ENCODE measurements at regions not wholly inside any gene's neighbourhood (a gene's known extent, or its start where the extent isn't known, plus 50 kb on each side); places are given as distances from the start of the nearest gene placed in this dataset.
"Not testable (repeated sequence)": the region's sequence is repeated elsewhere in the genome, so short reads cannot be mapped to it uniquely, and the experiment has no call there.

GRCh38 chr2:139720056-139720455, 939.9 kb upstream of the NXPH2 start:
- DNase-seq = no peak

GRCh38 chr2:139704606-139705005, 924.4 kb upstream of the NXPH2 start:
- DNase-seq = no peak

GRCh38 chr2:139694327-139694726, 914.1 kb upstream of the NXPH2 start:
- no peak for DNase-seq

- no peak for DNase-seq
Measured at GRCh38 chr2:139686205-139686604, 906.0 kb upstream of the NXPH2 start.

- no peak for DNase-seq
Measured at GRCh38 chr2:139685090-139685983, 905.1 kb upstream of the NXPH2 start.

GRCh38 chr2:139684286-139684860, 904.2 kb upstream of the NXPH2 start:
- no peak for DNase-seq

GRCh38 chr2:139674577-139674976, 894.4 kb upstream of the NXPH2 start:
- no peak for DNase-seq

GRCh38 chr2:139673447-139673846, 893.3 kb upstream of the NXPH2 start:
- DNase-seq = not testable (repeated sequence)

GRCh38 chr2:139669675-139670074, 889.5 kb upstream of the NXPH2 start:
- DNase-seq = no peak

GRCh38 chr2:139652385-139652784, 872.2 kb upstream of the NXPH2 start:
- no peak for DNase-seq

GRCh38 chr2:139645617-139646016, 865.4 kb upstream of the NXPH2 start:
- DNase-seq = no peak

GRCh38 chr2:139643139-139643538, 862.9 kb upstream of the NXPH2 start:
- no peak for DNase-seq

GRCh38 chr2:139631966-139632365, 851.8 kb upstream of the NXPH2 start:
- DNase-seq = no peak

GRCh38 chr2:139628931-139629330, 848.7 kb upstream of the NXPH2 start:
- DNase-seq = no peak

- DNase-seq = no peak
Measured at GRCh38 chr2:139626128-139626527, 845.9 kb upstream of the NXPH2 start.

- no peak for DNase-seq
Measured at GRCh38 chr2:139622691-139623090, 842.5 kb upstream of the NXPH2 start.

GRCh38 chr2:139617747-139618146, 837.6 kb upstream of the NXPH2 start:
- DNase-seq = no peak

GRCh38 chr2:139613264-139613663, 833.1 kb upstream of the NXPH2 start:
- DNase-seq = no peak

- DNase-seq = no peak
Measured at GRCh38 chr2:139610512-139610911, 830.3 kb upstream of the NXPH2 start.

- DNase-seq = no peak
Measured at GRCh38 chr2:139609109-139609508, 828.9 kb upstream of the NXPH2 start.

- DNase-seq = no peak
Measured at GRCh38 chr2:139605668-139606067, 825.5 kb upstream of the NXPH2 start.

- DNase-seq = no peak
Measured at GRCh38 chr2:139600166-139600565, 820.0 kb upstream of the NXPH2 start.

- no peak for DNase-seq
Measured at GRCh38 chr2:139585101-139585500, 804.9 kb upstream of the NXPH2 start.

- no peak for DNase-seq
Measured at GRCh38 chr2:139574371-139574770, 794.2 kb upstream of the NXPH2 start.
